Uterus (tissue), 3 donors: ENCODE measurements at regions not wholly inside any gene's neighbourhood (a gene's known extent, or its start where the extent isn't known, plus 50 kb on each side); places are given as distances from the start of the nearest gene placed in this dataset.

Experiments used
- DNase-seq, 2 donors: peaks; one replicate each; pipeline ENCODE4 v3.0.0-alpha.2; 2019 to 2020
- H3K27ac ChIP-seq, 2 donors: fragments of 200-600 bp; sonication (generic); 1 replicate in 1 of 2; 2 replicates in 1 of 2; pipeline ENCODE4 v1.5.1; 2016 to 2018
- H3K27me3 ChIP-seq, 2 donors: fragments of 200-600 bp; sonication (generic); one replicate each; pipeline ENCODE4 v1.5.1; 2018 to 2019; ENCODE audit warnings: control low read depth in 1 of 2
- H3K36me3 ChIP-seq, 2 donors: fragments of 200-600 bp; sonication (generic); one replicate each; pipeline ENCODE4 v1.5.1; 2019; ENCODE audit warnings: control low read depth in 1 of 2
- H3K4me1 ChIP-seq, 2 donors: fragments of 200-600 bp; sonication (generic); one replicate each; pipeline ENCODE4 v1.5.1; 2018 to 2019; ENCODE audit warnings: control low read depth in 1 of 2
- H3K4me3 ChIP-seq, 2 donors: fragments of 200-600 bp; sonication (generic); 1 replicate in 1 of 2; 2 replicates in 1 of 2; pipeline ENCODE4 v1.5.1; 2018 to 2019; ENCODE audit warnings: mild to moderate bottlenecking in 1 of 2
- H3K9me3 ChIP-seq, 2 donors: fragments of 200-600 bp; sonication (generic); one replicate each; pipeline ENCODE4 v1.5.1; 2019; ENCODE audit warnings: control low read depth in 1 of 2
- CTCF ChIP-seq, 4 experiments: fragments of 200-600 bp in 2 of 4; fragments of 450-650 bp in 2 of 4; sonication (generic) in 2 of 4; IDR thresholded peaks; one replicate each; pipeline ENCODE4 v1.5.1; 2016 to 2019; ENCODE audit warnings: antibody characterized with exemption in 4 of 4, mild to moderate bottlenecking in 2 of 4, moderate library complexity in 1 of 4
- POLR2A ChIP-seq, 2 donors: fragments of 450-650 bp; IDR thresholded peaks; one replicate each; pipeline ENCODE4 v1.6.1; 2016; ENCODE audit warnings: antibody characterized with exemption in 2 of 2, mild to moderate bottlenecking in 1 of 2, moderate library complexity in 1 of 2
- intact Hi-C: fragments of 100-400 bp; cut with DNase I; formaldehyde crosslinking; loops from one replicate; pipeline ENCODE4 v1.15.1; 2023; ENCODE audit warnings: low total_unique reads
- donor health status: DM: yes; HTN: yes; CAD: no.

- DNase-seq, result no peak
- Histone ChIP-seq H3K36me3 (no peaks in the 10 kb centered on the region), H3K9me3 (no peaks in the 10 kb centered on the region), H3K27ac (no peak overlapping the region), H3K4me3 (no peak overlapping the region), H3K27me3 (no peaks in the 10 kb centered on the region), H3K4me1 (no peaks in the 10 kb centered on the region)
- TF ChIP-seq CTCF (IDR thresholded peaks at IDR 0.05), result no peak
- no peak for TF ChIP-seq POLR2A (IDR thresholded peaks at IDR 0.05)
- intact Hi-C loops, result no loop called here
These were observed 332.4 kb downstream of the ARPP21 start for GRCh38 chr3:35971686-35972085.

GRCh38 chr3:35974872-35975271 lies 335.5 kb downstream of the ARPP21 start:
- intact Hi-C loops, result no loop called here
- H3K4me3 ChIP-seq, result no peak overlapping the region
- TF ChIP-seq POLR2A (IDR thresholded peaks at IDR 0.05) (no peak), CTCF (IDR thresholded peaks at IDR 0.05) (no peak)
- no peaks in the 10 kb centered on the region for H3K27me3 ChIP-seq
- no peaks in the 10 kb centered on the region for H3K4me1 ChIP-seq
- no peaks in the 10 kb centered on the region for H3K9me3 ChIP-seq
- DNase-seq, result no peak
- no peaks in the 10 kb centered on the region for H3K36me3 ChIP-seq
- no peak overlapping the region for H3K27ac ChIP-seq

- intact Hi-C loops, result no loop called here
- TF ChIP-seq POLR2A (IDR thresholded peaks at IDR 0.05), result no peak
- no peak for TF ChIP-seq CTCF (IDR thresholded peaks at IDR 0.05)
These were observed 346.8 kb downstream of the ARPP21 start for GRCh38 chr3:35986161-35986560.

GRCh38 chr3:35987386-35987785 lies 348.1 kb downstream of the ARPP21 start:
- Histone ChIP-seq H3K4me3 (no peak overlapping the region), H3K9me3 (no peaks in the 10 kb centered on the region), H3K27ac (no peak overlapping the region), H3K4me1 (no peaks in the 10 kb centered on the region), H3K27me3 (no peaks in the 10 kb centered on the region), H3K36me3 (no peaks in the 10 kb centered on the region)
- intact Hi-C loops, result no loop called here
- no peak for TF ChIP-seq POLR2A (IDR thresholded peaks at IDR 0.05)
- TF ChIP-seq CTCF (IDR thresholded peaks at IDR 0.05), result no peak
- no peak for DNase-seq

More at GRCh38 chr3:35986161-35986560, 346.8 kb downstream of the ARPP21 start:
- no peaks in the 10 kb centered on the region for H3K9me3 ChIP-seq
- no peak overlapping the region for H3K4me3 ChIP-seq
- DNase-seq, result no peak
- no peaks in the 10 kb centered on the region for H3K4me1 ChIP-seq
- H3K27ac ChIP-seq, result no peak overlapping the region
- H3K36me3 ChIP-seq, result no peaks in the 10 kb centered on the region
- no peaks in the 10 kb centered on the region for H3K27me3 ChIP-seq

- TF ChIP-seq CTCF (IDR thresholded peaks at IDR 0.05), result no peak
- TF ChIP-seq POLR2A (IDR thresholded peaks at IDR 0.05), result no peak
These were observed 352.7 kb downstream of the ARPP21 start for GRCh38 chr3:35992041-35992440.

More at GRCh38 chr3:35992041-35992440, 352.7 kb downstream of the ARPP21 start:
- no peak for DNase-seq
- intact Hi-C loops, result no loop called here
- H3K36me3 ChIP-seq, result no peaks in the 10 kb centered on the region
- no peaks in the 10 kb centered on the region for H3K4me1 ChIP-seq
- H3K27ac ChIP-seq, result no peak overlapping the region
- H3K9me3 ChIP-seq, result no peaks in the 10 kb centered on the region
- H3K4me3 ChIP-seq, result no peak overlapping the region
- no peaks in the 10 kb centered on the region for H3K27me3 ChIP-seq
